Parathyroid adenoma (tissue), 2 donors: ENCODE measurements at regions not wholly inside any gene's neighbourhood (a gene's known extent, or its start where the extent isn't known, plus 50 kb on each side); places are given as distances from the start of the nearest gene placed in this dataset.

ENCODE experiments used
- H2AFZ ChIP-seq: fragments of 300-600 bp; sonication (generic); one replicate; pipeline ENCODE4 v1.7.0; 2017; ENCODE audit warnings: antibody characterized with exemption, mild to moderate bottlenecking
- H3K27ac ChIP-seq: fragments of 300-600 bp; sonication (generic); one replicate; pipeline ENCODE4 v1.7.0; 2017
- H3K27me3 ChIP-seq: fragments of 300-600 bp; sonication (generic); one replicate; pipeline ENCODE4 v1.7.0; 2017; ENCODE audit warnings: low read length; ENCODE audit not compliant: control insufficient read depth, insufficient read depth
- H3K36me3 ChIP-seq: fragments of 300-600 bp; sonication (generic); one replicate; pipeline ENCODE4 v1.7.0; 2017; ENCODE audit warnings: low read length; ENCODE audit not compliant: control insufficient read depth, insufficient read depth
- H3K4me1 ChIP-seq: fragments of 300-600 bp; sonication (generic); one replicate; pipeline ENCODE4 v1.7.0; 2017; ENCODE audit warnings: control low read depth
- H3K4me2 ChIP-seq: fragments of 300-600 bp; sonication (generic); one replicate; pipeline ENCODE4 v1.7.0; 2017; ENCODE audit warnings: low read length
- H3K4me3 ChIP-seq: fragments of 300-600 bp; sonication (generic); one replicate; pipeline ENCODE4 v1.7.0; 2017; ENCODE audit warnings: low read depth, low read length
- H3K79me2 ChIP-seq: fragments of 300-600 bp; sonication (generic); one replicate; pipeline ENCODE4 v1.7.0; 2017; ENCODE audit warnings: control low read depth
- H3K9ac ChIP-seq: fragments of 300-600 bp; sonication (generic); one replicate; pipeline ENCODE4 v1.7.0; 2017; ENCODE audit warnings: mild to moderate bottlenecking
- H3K9me3 ChIP-seq: fragments of 300-600 bp; sonication (generic); one replicate; pipeline ENCODE4 v1.7.0; 2017; ENCODE audit warnings: low read length; ENCODE audit not compliant: control insufficient read depth
- CTCF ChIP-seq: fragments of 300-600 bp; sonication (generic); IDR thresholded peaks from one replicate; pipeline ENCODE4 v1.7.0; 2017; ENCODE audit warnings: antibody characterized with exemption, mild to moderate bottlenecking
- donor health status: primary hyperparathyroidism.

DNA sequence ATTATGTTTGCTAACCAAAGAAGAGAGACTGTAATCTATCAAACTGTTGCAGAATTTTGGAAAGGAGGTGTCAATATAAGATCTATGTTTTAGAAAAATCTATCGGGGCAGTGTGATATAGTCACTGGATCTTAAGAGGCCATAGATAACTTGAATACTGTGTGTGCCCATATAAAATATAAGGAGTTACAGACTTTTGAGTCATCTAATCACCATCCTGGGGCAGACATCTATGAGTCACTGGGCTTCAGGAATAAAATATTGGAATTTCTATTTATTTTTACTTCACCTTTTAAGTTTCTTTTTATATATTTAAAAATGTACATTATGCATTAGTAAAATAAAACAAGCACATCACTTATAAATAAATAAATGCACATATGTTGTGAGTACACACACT is 509.3 kb upstream of the MAN1A1 start:
- no peaks in the 10 kb centered on the region for H3K79me2 ChIP-seq
- H3K4me1 ChIP-seq, result no peaks in the 10 kb centered on the region
- H2AFZ ChIP-seq, result no peak overlapping the region
- no peaks in the 10 kb centered on the region for H3K27me3 ChIP-seq
- no peak overlapping the region for H3K4me3 ChIP-seq
- no peak overlapping the region for H3K27ac ChIP-seq
- no peak for TF ChIP-seq CTCF
- H3K36me3 ChIP-seq, result no peaks in the 10 kb centered on the region
- H3K9me3 ChIP-seq, result no peaks in the 10 kb centered on the region
- no peak overlapping the region for H3K9ac ChIP-seq
- no peak overlapping the region for H3K4me2 ChIP-seq

GRCh38 chr6:119856136-119856535 is 506.6 kb upstream of the MAN1A1 start:
- no peak overlapping the region for H3K9ac ChIP-seq
- H3K27ac ChIP-seq, result no peak overlapping the region
- no peaks in the 10 kb centered on the region for H3K27me3 ChIP-seq
- H3K36me3 ChIP-seq, result no peaks in the 10 kb centered on the region
- no peaks in the 10 kb centered on the region for H3K4me1 ChIP-seq
- H2AFZ ChIP-seq, result no peak overlapping the region
- H3K4me3 ChIP-seq, result no peak overlapping the region
- no peaks in the 10 kb centered on the region for H3K79me2 ChIP-seq
- H3K9me3 ChIP-seq, result no peaks in the 10 kb centered on the region
- no peak for TF ChIP-seq CTCF
- H3K4me2 ChIP-seq, result no peak overlapping the region

DNA sequence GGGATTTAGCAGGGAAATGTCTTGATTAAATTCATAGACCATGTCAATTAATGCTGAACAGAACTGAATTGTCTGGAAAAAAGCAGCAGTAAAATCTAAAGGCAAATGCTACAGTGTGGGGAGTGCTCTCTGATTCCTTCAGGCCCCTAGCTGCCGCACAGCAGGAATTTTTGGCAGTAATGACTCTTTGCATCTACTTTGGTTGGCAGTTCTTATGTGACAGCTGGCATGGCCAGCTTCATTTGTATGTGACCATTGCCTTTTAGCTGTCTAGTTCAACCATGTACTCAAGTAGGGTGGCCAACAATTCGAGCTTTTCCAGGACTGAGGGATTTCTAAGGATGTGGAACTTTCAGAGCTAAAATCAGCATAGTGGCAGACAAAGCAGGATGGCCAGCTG is 499.1 kb upstream of the MAN1A1 start:
- Histone ChIP-seq H3K4me3 (no peak overlapping the region), H3K79me2 (no peaks in the 10 kb centered on the region), H3K36me3 (no peaks in the 10 kb centered on the region), H3K27me3 (no peaks in the 10 kb centered on the region), H3K9me3 (no peaks in the 10 kb centered on the region), H3K27ac (no peak overlapping the region), H3K4me2 (no peak overlapping the region), H2AFZ (no peak overlapping the region), H3K4me1 (no peaks in the 10 kb centered on the region), H3K9ac (no peak overlapping the region)
- TF ChIP-seq CTCF, result no peak

DNA sequence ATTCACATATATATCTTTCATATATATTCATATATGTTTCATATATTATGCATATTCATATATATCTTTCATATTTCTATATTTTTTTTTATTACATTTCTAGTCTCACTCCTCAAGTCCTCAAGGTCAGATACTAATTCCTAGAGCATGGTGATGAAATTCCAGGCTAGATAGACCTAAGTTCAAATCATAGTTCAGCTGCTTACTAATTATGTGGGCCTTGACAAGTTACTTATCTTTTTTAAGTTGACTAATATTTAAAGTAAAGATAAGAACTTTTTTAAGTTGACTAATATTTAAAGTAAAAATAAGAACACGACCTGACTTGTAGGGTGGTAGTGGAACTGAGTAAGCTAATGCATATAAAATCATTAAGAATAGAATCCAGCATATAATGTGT is 495.6 kb upstream of the MAN1A1 start:
- H3K4me1 ChIP-seq, result no peaks in the 10 kb centered on the region
- no peak overlapping the region for H3K4me3 ChIP-seq
- H3K27me3 ChIP-seq, result no peaks in the 10 kb centered on the region
- H3K79me2 ChIP-seq, result no peaks in the 10 kb centered on the region
- no peak overlapping the region for H3K9ac ChIP-seq
- no peaks in the 10 kb centered on the region for H3K36me3 ChIP-seq
- H3K27ac ChIP-seq, result no peak overlapping the region
- no peak overlapping the region for H3K4me2 ChIP-seq
- no peaks in the 10 kb centered on the region for H3K9me3 ChIP-seq
- no peak for TF ChIP-seq CTCF
- no peak overlapping the region for H2AFZ ChIP-seq

DNA sequence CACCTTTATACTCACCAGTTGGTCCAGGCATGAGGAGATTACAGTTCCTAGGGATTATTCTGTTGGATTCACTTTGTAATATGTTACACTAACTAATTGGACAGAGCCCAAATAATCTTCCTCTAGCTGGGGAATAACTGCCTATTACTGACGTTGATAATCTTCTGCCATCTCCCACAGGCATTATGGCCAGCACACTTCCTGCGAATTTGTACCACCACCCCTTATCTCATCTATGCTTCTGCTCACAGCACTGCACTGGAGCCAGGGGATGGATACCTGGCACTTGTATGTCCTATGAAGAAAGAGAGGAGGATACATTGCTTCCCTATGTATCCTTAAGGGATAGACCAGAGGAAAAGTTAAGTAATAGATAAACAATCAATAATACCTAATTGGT is 494.8 kb upstream of the MAN1A1 start:
- no peak overlapping the region for H3K27ac ChIP-seq
- no peak overlapping the region for H3K4me3 ChIP-seq
- H3K79me2 ChIP-seq, result no peaks in the 10 kb centered on the region
- no peak overlapping the region for H3K9ac ChIP-seq
- H3K9me3 ChIP-seq, result no peaks in the 10 kb centered on the region
- no peak for TF ChIP-seq CTCF
- H3K36me3 ChIP-seq, result no peaks in the 10 kb centered on the region
- no peaks in the 10 kb centered on the region for H3K27me3 ChIP-seq
- H2AFZ ChIP-seq, result no peak overlapping the region
- no peak overlapping the region for H3K4me2 ChIP-seq
- H3K4me1 ChIP-seq, result no peaks in the 10 kb centered on the region
